Suprapubic skin (tissue), 4 donors: ENCODE measurements at regions not wholly inside any gene's neighbourhood (a gene's known extent, or its start where the extent isn't known, plus 50 kb on each side); places are given as distances from the start of the nearest gene placed in this dataset.
"Not testable (repeated sequence)": the region's sequence is repeated elsewhere in the genome, so short reads cannot be mapped to it uniquely, and the experiment has no call there.

Source experiments
- DNase-seq, 2 donors: peaks; one replicate each; pipeline ENCODE4 v3.0.0-alpha.2; 2019; ENCODE audit warnings: low spot score in 2 of 2
- H3K27ac ChIP-seq: fragments of 200-600 bp; sonication (generic); one replicate; pipeline ENCODE4 v1.5.1; 2019
- H3K27me3 ChIP-seq: fragments of 200-600 bp; sonication (generic); one replicate; pipeline ENCODE4 v1.5.1; 2019
- H3K36me3 ChIP-seq: fragments of 200-600 bp; sonication (generic); one replicate; pipeline ENCODE4 v1.5.1; 2019
- H3K4me1 ChIP-seq: fragments of 200-600 bp; sonication (generic); one replicate; pipeline ENCODE4 v1.5.1; 2019
- H3K4me3 ChIP-seq: fragments of 200-600 bp; sonication (generic); one replicate; pipeline ENCODE4 v1.5.1; 2019; ENCODE audit warnings: mild to moderate bottlenecking
- H3K9me3 ChIP-seq: fragments of 200-600 bp; sonication (generic); one replicate; pipeline ENCODE4 v1.5.1; 2019
- EP300 ChIP-seq: sonication (generic); formaldehyde crosslinking; IDR thresholded peaks from one replicate; pipeline ENCODE4 v1.6.1; 2017; ENCODE audit warnings: antibody characterized with exemption
- POLR2A ChIP-seq, 2 donors: fragments of 450-650 bp; IDR thresholded peaks; one replicate each; pipeline ENCODE4 v1.6.1; 2017; ENCODE audit warnings: antibody characterized with exemption in 2 of 2, mild to moderate bottlenecking in 2 of 2, moderate library complexity in 2 of 2
- POLR2AphosphoS5 ChIP-seq, 3 donors: sonication (generic); formaldehyde crosslinking; IDR thresholded peaks; one replicate each; pipeline ENCODE4 v1.6.1; 2017; ENCODE audit warnings: antibody characterized with exemption in 3 of 3
- WGBS: methylation state at CpG from one replicate; pipeline ENCODE4 v1.1.5; 2018; 5-methylcytosine and 5-hydroxymethylcytosine counted together
- TF ChIP-seq, protein P1 (sequence below), 2 donors: fragments of 200-600 bp in 1 of 2; fragments of 450-650 bp in 1 of 2; sonication (generic) in 1 of 2; IDR thresholded peaks; one replicate each; pipeline ENCODE4 v1.5.1; 2016 to 2019; ENCODE audit warnings: antibody characterized with exemption in 2 of 2, mild to moderate bottlenecking in 1 of 2, moderate library complexity in 1 of 2

DNA sequence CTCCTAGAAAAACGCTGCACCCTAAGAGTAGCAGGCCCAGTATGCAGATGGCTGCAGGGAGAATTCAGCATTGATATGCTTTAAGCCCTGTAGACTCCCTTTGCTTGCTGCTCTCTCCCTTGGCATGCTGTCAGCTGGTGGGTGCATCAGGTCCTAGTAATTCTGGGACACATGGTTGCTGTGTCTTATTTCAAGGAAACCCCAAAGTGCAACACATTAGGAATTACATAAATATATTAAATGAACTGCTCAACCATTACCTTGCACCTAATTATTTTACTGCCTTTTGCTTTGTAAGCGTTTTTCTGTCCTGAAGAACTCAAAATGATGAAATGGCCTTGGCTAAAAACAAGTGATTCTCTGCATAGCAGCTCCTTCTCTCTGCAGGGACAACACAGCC, 516.3 kb downstream of the ZIC3 start:
- no peaks in the 10 kb centered on the region for H3K9me3 ChIP-seq
- no peaks in the 10 kb centered on the region for H3K27me3 ChIP-seq
- TF ChIP-seq, protein P1, sequence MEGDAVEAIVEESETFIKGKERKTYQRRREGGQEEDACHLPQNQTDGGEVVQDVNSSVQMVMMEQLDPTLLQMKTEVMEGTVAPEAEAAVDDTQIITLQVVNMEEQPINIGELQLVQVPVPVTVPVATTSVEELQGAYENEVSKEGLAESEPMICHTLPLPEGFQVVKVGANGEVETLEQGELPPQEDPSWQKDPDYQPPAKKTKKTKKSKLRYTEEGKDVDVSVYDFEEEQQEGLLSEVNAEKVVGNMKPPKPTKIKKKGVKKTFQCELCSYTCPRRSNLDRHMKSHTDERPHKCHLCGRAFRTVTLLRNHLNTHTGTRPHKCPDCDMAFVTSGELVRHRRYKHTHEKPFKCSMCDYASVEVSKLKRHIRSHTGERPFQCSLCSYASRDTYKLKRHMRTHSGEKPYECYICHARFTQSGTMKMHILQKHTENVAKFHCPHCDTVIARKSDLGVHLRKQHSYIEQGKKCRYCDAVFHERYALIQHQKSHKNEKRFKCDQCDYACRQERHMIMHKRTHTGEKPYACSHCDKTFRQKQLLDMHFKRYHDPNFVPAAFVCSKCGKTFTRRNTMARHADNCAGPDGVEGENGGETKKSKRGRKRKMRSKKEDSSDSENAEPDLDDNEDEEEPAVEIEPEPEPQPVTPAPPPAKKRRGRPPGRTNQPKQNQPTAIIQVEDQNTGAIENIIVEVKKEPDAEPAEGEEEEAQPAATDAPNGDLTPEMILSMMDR (IDR thresholded peaks at IDR 0.05) = no peak
- TF ChIP-seq POLR2AphosphoS5 (IDR thresholded peaks at IDR 0.05) (no peak), EP300 (no peak), POLR2A (IDR thresholded peaks at IDR 0.05) (no peak)
- H3K4me1 ChIP-seq = no peaks in the 10 kb centered on the region
- WGBS = 4% methylated on average over 2 of the region's 2 CpGs
- DNase-seq = no peak
- no peaks in the 10 kb centered on the region for H3K36me3 ChIP-seq
- no peak overlapping the region for H3K27ac ChIP-seq
- H3K4me3 ChIP-seq = no peak overlapping the region

DNA sequence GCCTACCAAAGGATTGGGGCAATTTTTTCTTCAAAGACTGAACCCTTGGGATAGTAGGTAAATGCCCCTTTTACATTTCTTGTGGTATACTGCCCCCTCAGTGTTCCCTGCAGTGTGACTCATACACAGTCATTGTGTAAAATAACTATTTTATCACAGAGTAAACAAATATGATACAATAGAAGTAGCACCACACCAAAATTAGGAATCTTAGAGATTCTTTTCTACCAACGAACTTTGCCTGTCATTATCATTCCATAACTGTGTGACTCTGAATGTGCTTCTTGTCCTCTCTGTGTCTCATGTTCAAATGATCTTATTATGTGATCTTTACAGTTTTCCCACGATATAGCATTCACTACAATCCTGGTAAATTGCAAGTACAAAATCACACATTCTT, 517.0 kb downstream of the ZIC3 start:
- Histone ChIP-seq H3K36me3 (no peaks in the 10 kb centered on the region), H3K27ac (no peak overlapping the region), H3K9me3 (no peaks in the 10 kb centered on the region), H3K27me3 (no peaks in the 10 kb centered on the region), H3K4me1 (no peaks in the 10 kb centered on the region), H3K4me3 (no peak overlapping the region)
- 33% methylated on average over 2 of the region's 2 CpGs for WGBS
- no peak for DNase-seq
- TF ChIP-seq POLR2AphosphoS5 (IDR thresholded peaks at IDR 0.05) = no peak
- TF ChIP-seq POLR2A (IDR thresholded peaks at IDR 0.05) = no peak
- TF ChIP-seq EP300 = no peak
- TF ChIP-seq, protein P1 (IDR thresholded peaks at IDR 0.05) = no peak

DNA sequence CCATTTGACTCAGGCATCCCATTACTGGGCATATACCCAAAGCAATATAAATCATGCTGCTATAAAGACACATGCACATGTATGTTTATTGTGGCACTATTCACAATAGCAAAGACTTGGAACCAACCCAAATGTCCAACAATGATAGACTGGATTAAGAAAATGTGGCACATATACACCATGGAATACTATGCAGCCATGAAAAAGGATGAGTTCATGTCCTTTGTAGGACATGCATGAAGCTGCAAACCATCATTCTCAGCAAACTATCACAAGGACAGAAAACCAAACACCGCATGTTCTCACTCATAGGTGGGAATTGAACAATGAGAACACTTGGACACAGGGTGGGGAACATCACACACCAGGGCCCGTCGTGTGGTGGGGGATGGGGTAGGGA, 545.0 kb downstream of the ZIC3 start:
- not testable (repeated sequence) for DNase-seq, H3K27ac ChIP-seq, H3K4me1 ChIP-seq, H3K9me3 ChIP-seq, H3K36me3 ChIP-seq, H3K4me3 ChIP-seq, H3K27me3 ChIP-seq
- WGBS = 98% methylated on average over 3 of the region's 3 CpGs

DNA sequence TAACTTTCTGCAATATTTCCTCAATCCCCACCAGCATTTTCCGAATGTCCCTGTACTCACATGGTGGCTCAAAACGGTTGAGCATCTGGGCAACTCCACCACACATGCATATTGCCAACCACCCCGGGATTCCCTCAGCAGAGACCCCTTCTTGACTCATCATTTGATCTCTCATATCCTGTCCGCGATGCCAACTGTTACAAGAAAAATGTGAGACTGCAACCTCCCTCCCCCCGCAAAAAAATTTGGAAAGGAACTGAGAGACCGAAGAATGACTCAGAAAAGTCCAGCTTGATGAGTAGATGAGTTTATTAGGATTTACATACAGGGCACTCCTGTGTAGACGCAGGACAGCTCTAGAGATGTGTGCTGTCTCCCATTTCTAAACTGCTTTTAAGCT, 561.4 kb downstream of the ZIC3 start:
- TF ChIP-seq EP300 (no peak), POLR2AphosphoS5 (IDR thresholded peaks at IDR 0.05) (no peak), POLR2A (IDR thresholded peaks at IDR 0.05) (no peak)
- TF ChIP-seq, protein P1 (IDR thresholded peaks at IDR 0.05) = no peak
- Histone ChIP-seq H3K36me3 (no peaks in the 10 kb centered on the region), H3K27ac (no peak overlapping the region), H3K4me3 (no peak overlapping the region), H3K27me3 (no peaks in the 10 kb centered on the region), H3K9me3 (no peaks in the 10 kb centered on the region), H3K4me1 (no peaks in the 10 kb centered on the region)
- no peak for DNase-seq
- 63% methylated on average over 8 of the region's 8 CpGs for WGBS

DNA sequence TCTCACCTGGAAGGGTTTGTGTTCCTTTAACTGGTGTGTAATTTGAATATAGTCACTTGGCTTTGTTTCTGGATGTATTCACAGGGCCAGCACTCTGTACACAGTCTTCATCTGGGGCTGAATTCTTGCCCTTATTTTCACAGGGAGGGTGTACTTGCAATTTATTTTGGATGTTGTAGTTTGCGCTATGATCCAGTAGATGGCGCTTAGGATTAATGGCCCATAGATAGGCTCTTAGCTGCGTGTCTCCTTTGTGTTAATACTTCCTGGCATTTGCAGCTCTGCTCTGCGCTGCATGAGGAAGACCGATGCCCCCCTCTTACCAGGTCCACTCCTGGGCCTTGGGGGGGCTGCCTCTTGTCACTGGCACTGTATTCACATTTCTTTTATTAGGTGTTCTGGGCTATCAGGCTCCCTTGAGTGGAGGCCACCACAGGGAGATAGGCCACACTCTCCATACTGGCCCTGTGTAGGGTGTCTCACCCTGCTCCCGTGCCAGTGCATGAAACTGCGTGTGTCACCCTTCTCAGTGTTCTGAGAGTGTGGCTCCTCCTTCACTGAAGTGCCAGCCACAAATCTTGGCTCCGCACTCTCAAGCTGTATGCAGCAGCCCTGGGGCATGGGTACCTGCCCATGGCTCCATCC, 562.2 kb downstream of the ZIC3 start:
- 25% methylated on average over 7 of the region's 8 CpGs for WGBS

More for the DNA sequence above, 562.2 kb downstream of the ZIC3 start:
- Histone ChIP-seq H3K36me3 (no peaks in the 10 kb centered on the region), H3K9me3 (no peaks in the 10 kb centered on the region), H3K27ac (no peak overlapping the region), H3K4me1 (no peaks in the 10 kb centered on the region), H3K27me3 (no peaks in the 10 kb centered on the region), H3K4me3 (no peak overlapping the region)
- TF ChIP-seq POLR2A (IDR thresholded peaks at IDR 0.05) (no peak), POLR2AphosphoS5 (IDR thresholded peaks at IDR 0.05) (no peak), EP300 (no peak)
- TF ChIP-seq, protein P1 (IDR thresholded peaks at IDR 0.05) = peak in 1 of 2 donors; percentile 26
- no peak for DNase-seq
